ENCODE measurements at regions not wholly inside any gene's neighbourhood (a gene's known extent, or its start where the extent isn't known, plus 50 kb on each side); places are given as distances from the start of the nearest gene placed in this dataset.

DNA sequence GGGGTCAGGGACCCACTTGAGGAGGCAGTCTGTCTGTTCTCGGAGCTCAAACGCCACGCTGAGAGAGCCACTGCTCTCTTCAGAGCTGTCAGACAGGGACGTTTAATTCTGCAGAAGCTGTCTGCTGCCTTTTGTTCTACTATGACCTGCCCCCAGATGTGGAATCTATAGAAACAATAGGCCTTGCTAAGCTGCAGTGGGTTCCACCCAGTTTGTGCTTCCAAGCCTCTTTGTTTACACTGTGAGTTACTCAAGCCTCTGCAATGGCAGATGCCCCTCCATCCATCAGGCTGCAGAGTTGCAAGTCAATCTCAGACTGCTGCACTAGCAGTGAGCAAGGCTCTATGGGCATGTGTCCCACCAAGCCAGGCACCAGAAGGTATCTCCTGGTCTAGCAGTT is 158.1 kb downstream of the DTHD1 start:
- no peak for DNase-seq

DNA sequence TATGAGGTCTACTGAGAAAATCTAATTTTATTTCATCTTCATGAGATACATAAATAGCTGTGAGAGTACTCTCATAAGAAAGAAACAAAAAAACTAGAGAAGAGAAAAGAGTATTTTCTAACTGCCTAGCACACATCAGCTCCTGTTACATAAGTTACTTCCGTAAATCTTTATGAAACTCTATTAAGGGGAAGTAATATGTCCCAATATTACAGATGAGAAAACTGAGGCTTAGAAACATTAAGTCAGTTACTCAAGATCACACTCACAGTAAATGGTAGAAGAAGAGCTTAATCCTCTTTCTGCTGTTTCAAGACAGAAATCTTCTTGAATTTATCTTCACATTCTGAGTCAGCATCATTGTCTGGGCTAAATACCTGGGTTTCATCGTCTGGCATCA is 164.1 kb downstream of the DTHD1 start:
- no peak overlapping the region for H3K27ac ChIP-seq
- H3K27me3 ChIP-seq (replicated peaks): no peaks in the 10 kb centered on the region
- in situ Hi-C loops (cut with HindIII; ENCODE audit: low pct_ligation_motif_present, low sequenced_read_pairs): no loop called here
- DNase-seq: no peak
- H3K36me3 ChIP-seq (replicated peaks): no peaks in the 10 kb centered on the region
- H3K4me3 ChIP-seq (ENCODE audit: low read depth, low read length): no peak overlapping the region
- TF ChIP-seq, protein P1, sequence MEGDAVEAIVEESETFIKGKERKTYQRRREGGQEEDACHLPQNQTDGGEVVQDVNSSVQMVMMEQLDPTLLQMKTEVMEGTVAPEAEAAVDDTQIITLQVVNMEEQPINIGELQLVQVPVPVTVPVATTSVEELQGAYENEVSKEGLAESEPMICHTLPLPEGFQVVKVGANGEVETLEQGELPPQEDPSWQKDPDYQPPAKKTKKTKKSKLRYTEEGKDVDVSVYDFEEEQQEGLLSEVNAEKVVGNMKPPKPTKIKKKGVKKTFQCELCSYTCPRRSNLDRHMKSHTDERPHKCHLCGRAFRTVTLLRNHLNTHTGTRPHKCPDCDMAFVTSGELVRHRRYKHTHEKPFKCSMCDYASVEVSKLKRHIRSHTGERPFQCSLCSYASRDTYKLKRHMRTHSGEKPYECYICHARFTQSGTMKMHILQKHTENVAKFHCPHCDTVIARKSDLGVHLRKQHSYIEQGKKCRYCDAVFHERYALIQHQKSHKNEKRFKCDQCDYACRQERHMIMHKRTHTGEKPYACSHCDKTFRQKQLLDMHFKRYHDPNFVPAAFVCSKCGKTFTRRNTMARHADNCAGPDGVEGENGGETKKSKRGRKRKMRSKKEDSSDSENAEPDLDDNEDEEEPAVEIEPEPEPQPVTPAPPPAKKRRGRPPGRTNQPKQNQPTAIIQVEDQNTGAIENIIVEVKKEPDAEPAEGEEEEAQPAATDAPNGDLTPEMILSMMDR (IDR thresholded peaks at IDR 0.05; ENCODE audit: low read depth, low read length, missing control alignments): no peak

More for the DNA sequence above, 158.1 kb downstream of the DTHD1 start:
- H3K27ac ChIP-seq: no peak overlapping the region
- no peaks in the 10 kb centered on the region for H3K27me3 ChIP-seq (replicated peaks)
- in situ Hi-C loops (cut with HindIII; ENCODE audit: low pct_ligation_motif_present, low sequenced_read_pairs): no loop called here
- H3K4me3 ChIP-seq (ENCODE audit: low read depth, low read length): no peak overlapping the region
- TF ChIP-seq, protein P1 (IDR thresholded peaks at IDR 0.05; ENCODE audit: low read depth, low read length, missing control alignments): no peak
- no peaks in the 10 kb centered on the region for H3K36me3 ChIP-seq (replicated peaks)

DNA sequence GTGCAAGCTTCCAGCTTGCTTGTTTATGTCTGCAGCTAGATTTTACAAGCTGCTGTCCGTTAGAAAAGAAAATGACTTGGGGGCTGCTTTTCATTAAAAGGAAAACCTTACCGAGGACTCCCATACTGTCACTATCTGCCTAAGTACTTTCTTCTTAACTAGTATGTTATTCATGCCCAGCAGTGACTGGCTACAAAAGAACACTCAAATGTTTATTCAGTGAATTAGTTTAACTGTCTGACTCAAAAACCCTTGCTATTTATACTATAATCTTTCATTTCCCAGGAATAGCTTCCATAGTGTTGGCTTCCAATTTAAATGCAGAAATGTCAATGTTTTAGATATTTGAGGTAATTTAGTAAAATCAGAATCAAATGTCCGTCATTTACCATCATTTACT is 164.9 kb downstream of the DTHD1 start:
- Histone ChIP-seq H3K36me3 (replicated peaks) (no peaks in the 10 kb centered on the region), H3K27ac (no peak overlapping the region), H3K4me3 (ENCODE audit: low read depth, low read length) (no peak overlapping the region), H3K27me3 (replicated peaks) (no peaks in the 10 kb centered on the region)
- DNase-seq: no peak
- in situ Hi-C loops (cut with HindIII; ENCODE audit: low pct_ligation_motif_present, low sequenced_read_pairs): no loop called here
- TF ChIP-seq, protein P1 (IDR thresholded peaks at IDR 0.05; ENCODE audit: low read depth, low read length, missing control alignments): no peak

- no peak for DNase-seq
- no peaks in the 10 kb centered on the region for H3K27me3 ChIP-seq (replicated peaks)
- no peak overlapping the region for H3K27ac ChIP-seq
- TF ChIP-seq, protein P1 (IDR thresholded peaks at IDR 0.05; ENCODE audit: low read depth, low read length, missing control alignments): no peak
- in situ Hi-C loops (cut with HindIII; ENCODE audit: low pct_ligation_motif_present, low sequenced_read_pairs): no loop called here
- H3K4me3 ChIP-seq (ENCODE audit: low read depth, low read length): no peak overlapping the region
- H3K36me3 ChIP-seq (replicated peaks): no peaks in the 10 kb centered on the region
Measured at GRCh38 chr4:36461344-36461743, 179.9 kb downstream of the DTHD1 start.

DNA sequence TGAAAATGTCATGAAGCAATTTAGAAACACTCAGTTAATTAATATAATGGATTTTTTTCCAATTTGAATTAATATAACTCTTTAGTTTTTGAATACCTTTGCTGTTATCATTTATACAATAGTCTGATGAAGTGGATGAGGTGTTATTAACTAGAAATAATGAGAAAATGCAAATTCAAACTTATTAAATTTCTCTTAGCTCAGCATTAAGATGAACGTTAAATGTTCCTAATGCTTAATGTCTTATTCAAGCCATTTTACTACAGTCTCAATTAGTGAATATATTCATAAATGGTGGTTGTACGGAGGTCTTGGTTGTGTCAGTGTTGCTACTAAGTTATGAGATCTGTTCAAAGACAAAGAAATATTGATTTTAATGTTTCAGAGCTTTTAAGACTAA is 186.3 kb downstream of the DTHD1 start:
- in situ Hi-C loops (cut with HindIII; ENCODE audit: low pct_ligation_motif_present, low sequenced_read_pairs): no loop called here
- Histone ChIP-seq H3K36me3 (replicated peaks) (no peaks in the 10 kb centered on the region), H3K4me3 (ENCODE audit: low read depth, low read length) (no peak overlapping the region), H3K27me3 (replicated peaks) (no peaks in the 10 kb centered on the region), H3K27ac (no peak overlapping the region)
- TF ChIP-seq, protein P1 (IDR thresholded peaks at IDR 0.05; ENCODE audit: low read depth, low read length, missing control alignments): no peak
- DNase-seq: no peak

DNA sequence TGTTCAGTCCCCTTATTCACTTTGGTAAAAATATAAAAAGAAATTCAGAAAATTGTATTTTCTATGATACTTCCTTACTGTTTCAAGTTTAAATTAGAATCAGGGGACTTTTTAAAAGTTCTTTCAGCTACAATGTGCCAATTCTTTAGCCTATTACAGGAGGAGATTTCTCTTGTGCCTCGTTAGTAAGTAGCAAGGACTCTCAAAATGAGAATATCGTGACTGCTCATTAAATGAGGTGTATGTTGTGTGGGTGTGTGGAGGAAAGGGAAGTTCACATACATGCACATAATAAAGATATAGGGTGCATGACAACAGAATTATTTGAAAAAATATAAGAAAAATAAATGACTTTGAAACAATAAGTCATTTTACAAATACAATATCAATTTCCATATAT is 190.5 kb downstream of the DTHD1 start:
- no peak for DNase-seq
- Histone ChIP-seq H3K4me3 (ENCODE audit: low read depth, low read length) (no peak overlapping the region), H3K36me3 (replicated peaks) (no peaks in the 10 kb centered on the region), H3K27ac (no peak overlapping the region), H3K27me3 (replicated peaks) (no peaks in the 10 kb centered on the region)
- TF ChIP-seq, protein P1 (IDR thresholded peaks at IDR 0.05; ENCODE audit: low read depth, low read length, missing control alignments): no peak
- in situ Hi-C loops (cut with HindIII; ENCODE audit: low pct_ligation_motif_present, low sequenced_read_pairs): no loop called here

All from brain microvascular endothelial cell (primary cell).